ENCODE measurements at regions not wholly inside any gene's neighbourhood (a gene's known extent, or its start where the extent isn't known, plus 50 kb on each side); places are given as distances from the start of the nearest gene placed in this dataset.

GRCh38 chr18:29823671-29824070 lies 1218.9 kb downstream of the DSC3 start:
- no peak for TF ChIP-seq SP1 (IDR thresholded peaks at IDR 0.05; ENCODE audit: low read depth, low read length)
- no peak for TF ChIP-seq JUNB (IDR thresholded peaks at IDR 0.05)
- TF ChIP-seq SRF (IDR thresholded peaks at IDR 0.05; ENCODE audit: low read depth in 2 of 2, low read length in 2 of 2), result no peak
- TF ChIP-seq, protein P1, sequence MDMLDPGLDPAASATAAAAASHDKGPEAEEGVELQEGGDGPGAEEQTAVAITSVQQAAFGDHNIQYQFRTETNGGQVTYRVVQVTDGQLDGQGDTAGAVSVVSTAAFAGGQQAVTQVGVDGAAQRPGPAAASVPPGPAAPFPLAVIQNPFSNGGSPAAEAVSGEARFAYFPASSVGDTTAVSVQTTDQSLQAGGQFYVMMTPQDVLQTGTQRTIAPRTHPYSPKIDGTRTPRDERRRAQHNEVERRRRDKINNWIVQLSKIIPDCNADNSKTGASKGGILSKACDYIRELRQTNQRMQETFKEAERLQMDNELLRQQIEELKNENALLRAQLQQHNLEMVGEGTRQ (IDR thresholded peaks at IDR 0.05; ENCODE audit: borderline replicate concordance, low read depth, low read length), result no peak
- TF ChIP-seq GABPA (IDR thresholded peaks at IDR 0.05; ENCODE audit: low read depth), result no peak
- no peak for TF ChIP-seq POLR2A (IDR thresholded peaks at IDR 0.05; ENCODE audit: low read depth, low read length)
- TF ChIP-seq RAD21 (IDR thresholded peaks at IDR 0.05; ENCODE audit: insufficient read depth, low read depth, low read length), result no peak
- no peak for TF ChIP-seq RFX5 (IDR thresholded peaks at IDR 0.05; ENCODE audit: low read depth, low read length)
- TF ChIP-seq, protein P2, sequence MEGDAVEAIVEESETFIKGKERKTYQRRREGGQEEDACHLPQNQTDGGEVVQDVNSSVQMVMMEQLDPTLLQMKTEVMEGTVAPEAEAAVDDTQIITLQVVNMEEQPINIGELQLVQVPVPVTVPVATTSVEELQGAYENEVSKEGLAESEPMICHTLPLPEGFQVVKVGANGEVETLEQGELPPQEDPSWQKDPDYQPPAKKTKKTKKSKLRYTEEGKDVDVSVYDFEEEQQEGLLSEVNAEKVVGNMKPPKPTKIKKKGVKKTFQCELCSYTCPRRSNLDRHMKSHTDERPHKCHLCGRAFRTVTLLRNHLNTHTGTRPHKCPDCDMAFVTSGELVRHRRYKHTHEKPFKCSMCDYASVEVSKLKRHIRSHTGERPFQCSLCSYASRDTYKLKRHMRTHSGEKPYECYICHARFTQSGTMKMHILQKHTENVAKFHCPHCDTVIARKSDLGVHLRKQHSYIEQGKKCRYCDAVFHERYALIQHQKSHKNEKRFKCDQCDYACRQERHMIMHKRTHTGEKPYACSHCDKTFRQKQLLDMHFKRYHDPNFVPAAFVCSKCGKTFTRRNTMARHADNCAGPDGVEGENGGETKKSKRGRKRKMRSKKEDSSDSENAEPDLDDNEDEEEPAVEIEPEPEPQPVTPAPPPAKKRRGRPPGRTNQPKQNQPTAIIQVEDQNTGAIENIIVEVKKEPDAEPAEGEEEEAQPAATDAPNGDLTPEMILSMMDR (IDR thresholded peaks at IDR 0.05 in 2 of 3, conservative IDR thresholded peaks at IDR 0.05 in 1 of 3; ENCODE audit: control insufficient read depth in 2 of 3, extremely low read depth in 1 of 3, insufficient read depth in 1 of 3, low read depth in 3 of 3, low read length in 3 of 3), result no peak
- no peak for TF ChIP-seq CREM (IDR thresholded peaks at IDR 0.05; ENCODE audit: low read depth)
- no peak for TF ChIP-seq ZNF207 (IDR thresholded peaks at IDR 0.05; ENCODE audit: borderline replicate concordance)
- TF ChIP-seq NRF1 (conservative IDR thresholded peaks at IDR 0.05; ENCODE audit: low read depth, low read length), result no peak
- TF ChIP-seq E2F8 (IDR thresholded peaks at IDR 0.05; ENCODE audit: low read depth, partially characterized antibody), result no peak
- no peak for TF ChIP-seq IRF4 (IDR thresholded peaks at IDR 0.05; ENCODE audit: low read depth, low read length)
